ENCODE measurements at regions not wholly inside any gene's neighbourhood (a gene's known extent, or its start where the extent isn't known, plus 50 kb on each side); places are given as distances from the start of the nearest gene placed in this dataset.

GRCh38 chr14:100638211-100638855, 51.1 kb upstream of the BEGAIN start:
- DNase-seq, result no peak

DNA sequence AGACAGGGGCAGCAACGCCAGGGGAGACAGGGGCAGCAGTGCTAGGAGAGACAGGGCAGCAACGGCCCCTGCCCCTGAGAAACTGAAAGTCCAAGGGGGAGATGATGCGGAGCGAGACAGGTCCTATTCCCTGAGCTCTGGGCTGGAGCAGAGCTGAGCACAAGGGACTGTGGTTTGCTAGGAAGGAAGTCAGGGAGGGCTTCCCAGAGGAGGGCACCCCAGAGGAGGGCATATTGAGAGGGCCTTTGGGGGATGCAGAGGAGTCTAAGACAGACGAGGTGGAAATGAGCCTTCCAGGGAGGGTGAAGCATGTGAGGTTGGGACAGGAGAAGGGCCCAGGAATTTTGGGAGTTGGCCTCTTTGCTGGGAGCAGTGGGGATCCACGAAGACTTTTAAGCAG, 52.1 kb upstream of the BEGAIN start:
- DNase-seq, result no peak

DNA sequence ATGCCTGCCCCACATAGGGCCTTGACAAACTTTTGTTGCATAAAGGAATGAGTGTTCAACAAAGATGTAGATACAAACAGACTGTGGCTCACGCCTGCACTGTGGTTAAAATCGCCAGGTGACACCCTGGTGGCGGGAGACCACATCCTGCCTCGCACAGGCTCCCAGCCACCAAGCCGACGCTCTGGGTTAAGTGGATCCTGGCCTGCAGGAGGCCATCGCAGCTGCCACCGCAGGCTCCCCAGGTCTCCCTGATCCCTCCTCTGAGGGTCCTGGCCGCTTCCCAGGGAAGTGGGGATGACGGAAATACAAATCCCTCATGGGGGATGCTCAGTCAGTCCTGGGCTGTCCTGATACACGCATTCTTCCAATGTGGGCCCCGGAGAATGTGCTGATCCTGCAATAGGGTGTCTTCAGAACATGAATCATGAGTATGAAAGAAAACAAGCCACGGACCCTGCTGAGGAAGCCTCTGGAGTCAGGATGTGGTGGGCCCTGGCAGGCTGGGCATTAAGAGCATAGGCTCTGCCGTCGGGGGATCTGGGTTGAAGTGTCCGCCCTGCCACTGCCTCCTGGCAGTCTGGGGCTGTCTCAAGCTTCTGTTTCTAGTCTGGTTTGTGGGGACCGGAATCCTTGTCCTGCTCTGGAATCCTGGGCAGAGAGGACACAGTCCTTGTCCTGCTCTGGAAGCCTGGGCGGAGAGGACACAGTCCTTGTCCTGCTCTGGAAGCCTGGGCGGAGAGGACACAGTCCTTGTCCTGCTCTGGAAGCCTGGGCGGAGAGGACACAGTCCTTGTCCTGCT, 53.5 kb upstream of the BEGAIN start:
- DNase-seq, result peak; percentile 79

DNA sequence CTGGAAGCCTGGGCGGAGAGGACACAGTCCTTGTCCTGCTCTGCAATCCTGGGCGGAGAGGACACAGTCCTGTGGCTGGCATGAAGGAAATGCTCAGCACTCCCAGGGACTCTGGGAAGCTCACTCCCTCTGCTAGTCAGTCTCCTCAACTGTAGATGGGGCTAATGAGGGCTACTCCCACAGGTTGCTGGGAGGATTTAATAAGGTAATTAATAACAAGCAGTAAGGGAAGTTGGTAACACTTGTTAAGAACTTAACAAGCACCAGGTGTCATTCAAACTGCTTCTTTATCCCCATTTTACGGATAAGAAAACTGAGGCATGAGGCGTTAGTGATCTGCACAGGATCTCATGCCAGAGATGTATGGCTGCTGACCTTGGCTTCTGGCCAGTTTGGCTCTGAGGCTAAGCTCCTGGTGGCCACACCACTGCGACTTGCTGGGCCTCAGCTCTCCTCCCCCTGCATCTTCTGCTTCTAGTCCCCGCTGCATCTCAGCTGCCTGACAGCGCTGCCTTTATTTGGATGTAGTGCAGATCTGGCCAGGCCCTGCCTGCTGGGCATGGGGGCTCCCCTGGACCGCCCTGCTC, 54.1 kb upstream of the BEGAIN start:
- DNase-seq, result no peak

DNA sequence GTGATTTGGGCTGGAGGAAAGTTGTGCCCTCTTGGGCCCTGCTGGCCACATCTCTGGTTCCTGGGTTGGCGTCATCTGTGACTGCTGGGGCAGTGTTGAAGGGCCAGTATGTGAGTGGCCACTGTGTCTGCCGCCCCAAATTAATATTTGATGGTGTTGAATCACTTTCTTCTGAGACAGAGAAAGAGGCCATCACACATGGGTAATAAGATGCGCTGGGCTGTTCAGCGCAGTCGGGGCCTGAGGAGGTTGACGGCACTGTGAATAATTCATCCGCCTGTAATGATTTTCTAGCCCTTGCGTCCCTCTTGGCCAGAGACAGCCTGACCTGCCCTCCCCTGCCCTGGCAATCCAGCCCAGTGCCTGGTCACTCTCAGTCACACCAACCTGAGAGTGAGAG, 56.2 kb upstream of the BEGAIN start:
- DNase-seq, result no peak

GRCh38 chr14:100644383-100644782, 57.2 kb upstream of the BEGAIN start:
- DNase-seq, result no peak

DNA sequence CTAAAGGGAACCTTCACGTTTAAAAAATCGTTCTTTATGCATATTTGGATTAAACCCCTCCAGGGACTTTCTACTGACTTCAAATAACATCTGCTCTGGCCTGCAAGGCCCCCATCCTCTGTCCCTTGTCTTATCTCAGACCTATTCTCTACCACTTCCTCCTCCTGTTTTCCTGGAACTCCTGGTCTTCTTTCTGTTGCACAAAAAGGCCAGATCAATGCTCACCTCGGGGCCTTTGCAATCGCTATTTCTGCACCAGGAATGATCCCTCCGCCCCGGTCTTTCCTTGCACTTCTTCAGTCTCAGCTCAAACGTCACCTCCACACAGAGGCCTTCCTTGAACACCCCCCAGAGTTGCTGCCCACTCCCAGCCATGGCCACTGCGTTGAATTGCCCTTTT, 57.6 kb upstream of the BEGAIN start:
- no peak for DNase-seq

DNA sequence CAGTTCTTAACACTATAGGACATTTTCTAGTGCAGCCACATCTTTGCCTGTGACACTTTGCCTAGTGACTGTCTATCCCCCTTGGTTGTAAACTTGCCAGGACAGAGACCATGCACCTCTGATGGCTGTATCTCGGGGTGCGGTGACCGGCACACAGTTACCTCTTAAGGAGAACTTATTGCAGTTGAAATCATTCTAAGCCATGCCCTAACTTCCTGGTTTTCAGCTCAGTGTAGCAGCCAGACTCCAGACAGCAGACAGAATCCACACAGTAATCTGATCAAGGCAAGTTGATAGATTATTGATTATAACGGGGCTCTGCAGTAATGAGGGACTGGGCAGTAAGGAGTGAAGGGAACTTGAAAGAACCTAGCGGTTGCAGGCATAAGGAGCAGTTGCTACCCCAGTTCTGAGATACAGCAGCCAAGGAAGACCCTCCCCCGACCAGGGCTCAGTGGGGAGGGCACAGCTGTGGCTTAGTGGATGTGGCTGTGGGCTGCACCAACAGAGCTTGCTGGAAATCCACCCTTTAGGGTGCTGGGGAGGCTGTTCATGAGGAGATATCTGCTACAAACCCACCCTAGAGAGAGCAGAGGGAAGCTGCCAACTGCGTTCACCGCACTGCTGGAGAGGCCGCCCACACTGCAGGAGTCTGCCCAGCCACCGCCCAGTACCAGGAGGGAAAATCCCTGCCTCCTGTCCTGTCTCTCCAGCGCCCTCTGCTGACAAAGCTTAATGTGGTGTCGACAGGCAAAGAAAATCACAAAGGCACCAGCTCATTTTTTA, 58.2 kb upstream of the BEGAIN start:
- DNase-seq, result peak; percentile 87

GRCh38 chr14:100645982-100646314, 58.7 kb upstream of the BEGAIN start:
- no peak for DNase-seq

DNA sequence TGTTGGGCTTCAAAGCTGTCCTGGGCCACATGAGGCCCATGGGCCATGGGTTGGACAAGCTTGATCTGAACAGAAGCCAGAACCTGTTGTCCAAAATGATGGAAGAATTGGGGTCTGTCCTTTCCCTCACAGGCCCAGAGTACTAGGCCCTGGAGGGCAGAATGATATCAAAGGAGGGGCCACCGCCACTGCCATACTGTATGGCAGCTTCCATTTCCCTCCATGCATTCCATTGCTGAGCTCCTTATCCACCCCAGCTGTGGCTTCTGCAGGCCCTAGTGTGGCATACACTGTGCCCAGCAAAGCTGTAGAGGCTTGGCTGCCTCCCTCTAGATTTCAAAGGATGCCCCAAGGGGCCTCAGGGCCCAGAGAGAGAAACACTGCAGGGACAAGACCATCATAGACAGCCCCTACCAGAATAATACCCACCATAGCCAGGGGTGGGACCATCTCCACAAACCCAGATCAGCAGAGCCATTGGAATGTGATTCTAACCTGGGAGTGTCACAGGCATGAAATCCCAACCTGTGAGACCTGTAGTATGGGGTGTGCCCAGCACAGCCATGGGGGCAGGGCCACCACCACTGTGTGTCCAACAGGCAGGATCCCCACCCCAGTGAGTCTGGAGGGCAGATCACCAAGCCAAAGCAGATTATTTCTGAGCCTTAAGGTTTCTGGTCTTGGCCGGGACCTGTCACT, 61.4 kb upstream of the BEGAIN start:
- no peak for DNase-seq

DNA sequence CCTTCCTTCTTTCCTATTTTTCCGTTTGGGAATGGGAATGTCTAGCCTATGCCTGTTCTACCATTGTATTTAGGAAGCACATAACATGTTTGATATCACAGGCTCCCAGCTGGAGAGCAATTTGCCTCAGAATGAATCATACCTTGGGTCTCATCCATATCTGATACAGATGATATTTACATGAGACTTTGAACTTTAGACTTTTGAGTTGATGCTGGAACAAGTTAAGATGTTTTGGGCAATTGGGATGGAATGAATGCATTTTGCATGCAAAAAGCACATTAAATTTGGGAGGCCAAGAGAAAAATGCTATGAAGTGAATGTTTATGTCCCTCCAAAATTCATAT, 61.9 kb upstream of the BEGAIN start:
- no peak for DNase-seq

DNA sequence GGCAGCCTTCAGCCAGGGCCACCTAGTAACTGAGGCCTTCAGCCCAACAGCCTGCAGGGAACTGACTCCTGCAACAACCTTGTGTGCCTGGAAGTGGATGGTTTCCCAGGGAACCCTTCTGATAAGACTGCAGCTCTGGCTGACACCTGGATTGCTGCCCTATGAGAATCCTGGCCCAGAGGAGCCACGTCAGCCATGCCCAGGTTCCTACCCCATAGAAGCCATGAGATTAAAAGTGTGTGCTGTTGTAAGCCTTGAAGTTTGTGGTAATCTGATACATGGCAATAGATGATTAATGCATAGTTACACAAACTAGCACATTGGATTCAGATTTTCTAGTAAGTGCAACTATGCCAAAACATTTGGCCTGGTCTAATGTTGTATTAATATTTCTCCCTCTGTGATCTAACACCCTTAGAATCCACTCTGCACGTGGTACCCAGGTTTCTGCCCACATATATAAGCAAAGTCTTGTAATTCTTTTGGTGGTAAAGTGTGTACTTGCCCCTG, 64.8 kb upstream of the BEGAIN start:
- DNase-seq, result no peak

GRCh38 chr14:100652744-100653143, 65.5 kb upstream of the BEGAIN start:
- no peak for DNase-seq

GRCh38 chr14:100653409-100653808, 66.2 kb upstream of the BEGAIN start:
- DNase-seq, result peak; percentile 42

DNA sequence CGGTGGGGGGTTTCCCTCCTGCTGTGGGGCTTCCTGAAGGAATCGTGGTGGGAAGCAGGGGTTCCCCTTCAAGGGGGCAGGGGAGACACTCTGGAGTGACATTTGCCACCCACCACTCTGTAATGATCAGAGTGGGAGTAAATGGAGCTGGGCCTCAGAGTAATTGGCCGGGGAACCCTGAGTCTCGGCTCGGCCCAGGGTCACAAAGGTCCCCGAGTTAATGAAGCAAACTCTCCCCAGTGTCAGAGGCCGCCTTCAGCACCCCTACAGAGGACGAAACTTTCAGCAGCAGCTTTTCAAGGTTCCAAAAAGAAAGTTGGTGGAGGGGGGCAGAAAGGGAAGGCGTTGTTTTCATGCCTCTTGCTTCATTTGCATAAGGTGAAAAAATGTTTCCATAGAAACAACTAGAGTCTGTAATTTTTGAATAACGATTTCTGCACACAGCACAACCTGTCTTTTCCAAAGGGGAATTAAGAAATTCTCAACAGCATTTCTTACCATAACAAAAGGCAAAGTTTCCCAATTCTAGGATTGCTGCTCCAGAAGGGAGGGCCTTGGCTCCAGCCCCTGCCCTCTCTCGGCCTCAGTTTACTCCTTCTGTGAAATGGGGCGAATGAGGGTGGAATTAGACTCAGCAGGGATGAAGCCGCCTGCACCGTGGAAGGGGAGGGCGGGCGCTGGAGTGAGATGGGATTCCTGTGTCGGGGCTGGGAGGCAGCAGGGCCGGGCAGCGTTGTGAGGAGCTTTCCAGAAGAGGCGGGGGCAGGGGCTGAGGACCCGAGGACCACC, 67.0 kb upstream of the BEGAIN start:
- DNase-seq, result no peak

- DNase-seq, result peak; percentile 41
Observed at GRCh38 chr14:100654814-100655740, 67.9 kb upstream of the BEGAIN start.

DNA sequence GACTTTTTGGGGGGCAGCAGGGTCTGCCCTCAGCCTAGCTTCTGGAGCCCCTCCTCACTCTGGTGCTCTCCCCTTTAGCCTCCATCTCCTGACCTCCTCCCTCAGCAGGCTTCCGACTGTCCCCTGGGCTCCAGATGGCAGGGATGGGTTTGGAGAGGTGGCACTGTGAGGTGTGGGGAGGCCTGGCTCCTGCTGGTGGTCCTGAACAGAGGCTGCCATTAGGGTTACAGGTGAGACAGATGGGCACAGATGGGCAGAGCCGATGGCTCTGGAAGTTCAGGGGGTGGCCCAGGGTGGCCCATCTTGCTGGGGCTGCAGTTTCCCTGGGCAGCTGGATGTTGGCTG, 68.5 kb upstream of the BEGAIN start:
- DNase-seq, result no peak

DNA sequence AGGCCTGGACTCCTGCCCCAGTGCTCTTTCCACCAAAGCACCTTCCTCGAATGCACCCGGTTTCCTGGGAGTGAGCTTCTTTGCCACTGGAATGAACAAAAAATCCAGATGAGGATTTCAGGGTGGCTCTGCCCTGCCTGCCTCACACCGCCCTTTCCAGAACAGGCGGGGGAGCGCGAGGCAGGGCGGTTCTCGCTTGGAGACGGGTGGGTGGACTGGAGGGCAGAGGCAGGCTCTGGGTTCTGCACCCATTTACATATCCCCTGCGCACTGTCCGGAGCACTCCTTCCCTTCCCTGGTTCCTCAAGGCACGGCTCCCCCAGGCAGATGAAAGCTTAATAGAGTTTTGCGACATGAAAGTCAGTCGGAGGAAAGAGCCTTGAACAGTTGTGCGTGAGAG, 69.7 kb upstream of the DLK1 start:
- DNase-seq, result no peak

DNA sequence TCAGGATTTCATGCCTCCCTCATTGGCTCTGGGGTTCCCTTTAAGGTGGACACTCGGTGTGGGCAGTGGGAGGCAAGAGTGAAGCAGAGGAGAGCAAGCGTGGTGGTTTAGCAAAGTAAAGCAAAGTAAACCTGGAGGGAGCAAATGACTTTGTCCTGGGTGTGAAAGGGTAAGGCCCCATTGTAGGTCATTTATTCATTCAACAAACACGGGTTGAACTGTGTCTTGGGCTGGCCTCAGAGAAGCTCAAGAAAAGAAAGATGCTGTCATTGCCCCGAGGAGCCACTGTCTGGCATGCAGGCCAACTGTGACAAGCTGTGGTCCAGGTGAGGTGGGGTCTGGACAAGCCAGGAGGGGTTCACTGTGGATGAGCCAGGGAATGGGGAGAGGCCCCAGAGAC, 68.9 kb upstream of the DLK1 start:
- no peak for DNase-seq

DNA sequence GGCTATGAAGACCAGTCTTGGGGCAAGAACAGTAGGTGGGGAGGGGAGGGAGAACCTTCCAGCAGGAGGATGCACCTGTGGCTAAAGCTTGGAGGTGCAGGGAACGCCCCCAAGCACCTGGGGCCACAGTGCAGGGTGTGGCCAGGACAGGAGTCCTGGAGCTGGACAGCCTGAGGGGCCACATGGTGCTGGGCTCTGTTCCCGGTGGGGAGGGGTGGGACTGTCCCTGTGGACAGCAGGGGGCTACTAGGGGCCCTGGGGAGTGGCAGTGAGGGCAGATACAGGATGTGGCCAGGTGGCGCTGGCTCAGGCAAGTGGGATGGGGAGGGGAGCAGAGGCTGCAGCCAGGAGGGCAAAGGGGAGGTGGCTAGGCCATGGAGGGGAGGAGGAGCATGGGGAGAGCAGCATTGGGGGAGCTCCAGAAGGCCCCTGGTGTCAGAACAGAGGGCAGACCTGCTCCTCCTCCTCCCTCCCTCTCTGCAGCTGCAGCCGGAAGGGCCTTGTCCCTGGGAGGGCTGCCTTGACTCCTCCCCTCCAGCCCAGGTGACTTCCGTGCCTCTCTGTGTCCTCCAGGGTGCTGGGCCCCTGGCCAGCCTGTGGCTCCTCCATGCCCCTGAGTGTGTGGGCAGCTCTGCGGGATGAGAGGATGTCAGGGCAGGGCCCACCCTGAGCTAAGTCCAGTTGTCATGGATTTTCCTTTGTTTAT, 68.4 kb upstream of the DLK1 start:
- no peak for DNase-seq

Measured in CD4-positive, alpha-beta T cell treated with Interleukin-10 for 1 hour (primary cell).